COR-L47 (cell line): ENCODE measurements at regions not wholly inside any gene's neighbourhood (a gene's known extent, or its start where the extent isn't known, plus 50 kb on each side); places are given as distances from the start of the nearest gene placed in this dataset.

Experiments
- DNase-seq: peaks from one replicate; lab custom pipeline; 2025; lab: John Stamatoyannopoulos, UW

GRCh38 chr10:2949948-2950354 lies 117.4 kb upstream of the PFKP start:
- no peak for DNase-seq

- no peak for DNase-seq
Observed at GRCh38 chr10:2949221-2949947, 118.0 kb upstream of the PFKP start.

DNA sequence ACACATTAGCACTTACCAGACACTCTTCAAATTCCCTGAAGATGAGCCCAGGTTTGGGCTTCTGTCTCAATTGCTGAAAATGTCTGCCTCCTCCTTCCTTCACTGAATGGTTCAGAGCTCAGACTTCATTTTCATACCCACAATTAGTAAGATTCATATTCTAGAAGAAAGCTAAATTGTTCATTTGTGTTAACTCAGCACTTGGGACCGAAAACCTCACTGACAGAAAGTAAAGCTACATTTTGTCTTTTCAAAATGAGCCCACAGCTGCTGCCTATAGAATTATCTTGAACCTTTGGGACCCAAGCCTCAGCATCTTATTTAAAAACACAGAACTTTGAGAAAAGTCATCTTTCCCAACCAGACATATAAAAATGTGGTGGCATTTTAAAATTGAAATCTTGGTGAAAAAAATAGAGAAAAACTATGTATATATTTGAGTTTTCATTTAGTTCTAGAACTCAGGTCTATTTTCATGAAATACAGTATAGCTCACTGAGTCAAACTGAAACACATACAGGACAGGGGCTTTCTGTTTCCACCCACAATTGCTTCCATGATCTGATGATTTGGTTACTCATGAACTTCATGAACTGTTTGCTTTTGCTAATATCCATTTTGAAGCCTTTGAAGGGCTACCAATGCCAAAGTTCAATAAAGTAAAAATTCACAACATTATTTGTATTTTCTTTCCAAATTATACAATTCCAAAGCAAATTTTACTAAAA lies 119.1 kb upstream of the PFKP start:
- DNase-seq: no peak

GRCh38 chr10:2944788-2945187 lies 122.6 kb upstream of the PFKP start:
- DNase-seq: no peak

- no peak for DNase-seq
Observed at GRCh38 chr10:2943932-2944614, 123.3 kb upstream of the PFKP start.

DNA sequence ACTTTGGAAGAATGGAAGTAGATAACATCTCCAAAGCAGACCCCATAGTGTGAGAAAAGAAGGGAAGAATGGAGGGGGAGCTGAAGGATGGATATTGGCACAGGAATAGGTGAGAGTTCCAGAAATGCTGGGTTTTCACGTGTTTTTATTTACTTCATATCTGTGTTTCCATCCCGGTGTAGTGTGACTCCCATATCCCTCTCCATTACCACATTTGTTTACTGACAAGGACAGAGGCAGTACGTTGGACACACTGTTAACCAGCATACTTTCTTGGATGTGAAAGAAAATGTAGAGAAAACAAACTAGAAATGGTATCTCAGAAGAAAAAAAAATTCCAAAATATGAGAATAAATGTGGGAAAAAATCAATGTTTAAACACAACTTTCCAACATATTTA lies 124.4 kb upstream of the PFKP start:
- no peak for DNase-seq

- no peak for DNase-seq
Observed at GRCh38 chr10:2938869-2939268, 128.5 kb upstream of the PFKP start.

DNA sequence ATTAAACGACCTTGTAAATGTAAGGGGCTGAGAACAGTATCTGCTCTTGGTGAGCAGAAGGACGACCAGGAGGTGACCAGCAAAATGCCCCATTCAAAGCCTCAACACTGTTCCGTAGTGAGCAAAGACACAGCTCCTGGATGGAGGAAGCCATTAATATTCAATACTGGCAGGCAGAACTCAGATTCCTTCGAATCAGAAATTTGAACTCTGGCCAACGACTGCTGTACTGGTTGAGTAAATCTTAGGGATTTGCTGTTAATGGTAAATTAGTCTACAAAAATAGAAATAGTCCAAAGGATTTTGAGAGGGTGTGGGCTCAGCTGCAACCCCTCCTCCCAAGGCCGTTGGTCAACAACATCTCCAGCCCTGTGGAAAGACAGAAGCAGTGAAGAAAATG lies 130.5 kb upstream of the PFKP start:
- no peak for DNase-seq

- no peak for DNase-seq
Observed at GRCh38 chr10:2935647-2936386, 131.5 kb upstream of the PFKP start.

DNA sequence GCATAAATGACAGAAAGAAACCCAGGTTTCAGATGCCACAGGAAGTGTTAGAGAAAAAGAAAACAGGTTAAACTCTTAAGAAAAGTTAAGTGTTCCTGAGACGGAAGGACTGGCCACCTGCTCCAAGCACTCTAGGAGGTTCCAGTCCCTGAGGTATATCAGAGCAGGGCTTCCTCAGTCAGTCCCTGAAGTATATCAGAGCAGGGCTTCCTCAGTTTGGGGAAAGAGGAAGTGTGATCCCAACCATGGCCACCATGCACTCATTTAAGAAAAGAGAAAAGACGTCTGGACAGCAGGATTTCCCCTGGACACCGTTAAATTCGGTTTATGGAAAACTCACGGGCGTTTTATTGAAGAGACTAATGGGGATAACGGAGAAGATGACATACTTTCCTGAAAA lies 133.4 kb upstream of the PFKP start:
- DNase-seq: no peak

DNA sequence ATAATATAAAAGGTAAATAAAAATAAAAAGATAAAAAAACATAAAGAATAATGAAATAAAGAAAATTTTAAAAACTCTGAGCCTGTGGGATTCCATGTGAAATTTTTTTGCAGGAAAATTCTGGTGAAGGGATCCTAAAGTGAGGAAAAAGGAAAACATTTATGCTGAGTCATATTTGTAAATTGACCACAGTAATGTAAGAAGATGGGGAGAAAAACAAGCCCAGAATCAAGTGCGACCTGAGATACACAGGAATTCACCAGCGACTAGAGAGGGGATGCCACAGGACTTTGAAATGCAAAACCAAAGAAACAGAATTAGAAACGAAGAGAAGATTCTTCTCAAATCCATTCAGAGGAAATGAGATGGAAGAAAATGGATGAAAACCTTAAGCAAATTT lies 133.8 kb upstream of the PFKP start:
- DNase-seq: no peak

GRCh38 chr10:2933071-2933470 lies 134.3 kb upstream of the PFKP start:
- no peak for DNase-seq

- DNase-seq: no peak
Observed at GRCh38 chr10:2929480-2930258, 137.7 kb upstream of the PFKP start.

DNA sequence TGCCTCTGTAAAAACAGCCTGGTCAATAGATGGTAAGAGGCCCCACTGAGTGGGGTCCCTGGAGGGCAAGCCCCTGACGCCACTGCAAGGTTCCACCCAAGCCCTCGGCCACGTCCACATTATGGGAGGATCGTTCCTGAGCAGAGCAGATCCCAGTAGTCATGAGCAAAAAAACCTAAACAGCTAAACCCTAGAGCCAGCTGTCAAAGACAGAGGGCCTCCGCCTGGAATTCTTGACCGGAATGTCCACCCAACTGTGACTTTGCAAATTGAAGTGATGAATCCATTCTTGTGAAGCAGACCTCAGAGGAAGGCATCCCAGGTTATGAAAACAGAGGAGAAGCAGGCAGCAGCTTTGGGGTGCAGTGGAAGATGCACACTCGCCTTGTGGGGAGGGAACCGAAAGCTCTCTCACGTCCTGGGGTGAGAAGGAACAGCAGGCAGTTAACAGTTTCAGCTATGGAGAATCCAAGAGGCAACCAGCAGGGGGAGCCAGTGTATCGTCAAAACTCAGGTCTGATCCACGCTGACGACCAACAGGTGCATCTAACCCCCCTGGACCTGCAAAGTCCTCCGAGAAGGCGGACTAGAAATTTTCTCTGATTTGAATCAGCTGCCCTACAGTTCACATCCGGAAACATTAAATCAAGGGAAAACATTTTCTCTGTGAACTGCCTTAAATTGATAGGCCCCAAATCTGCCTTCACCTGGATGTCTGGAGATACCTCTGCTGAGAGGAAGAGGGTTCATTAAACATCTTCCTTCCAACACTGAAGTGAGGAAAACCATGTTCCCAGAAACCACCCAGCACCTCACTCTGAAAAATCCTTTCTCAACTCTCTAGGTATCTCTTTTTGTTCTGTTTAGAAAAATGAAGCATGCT lies 139.1 kb upstream of the PFKP start:
- DNase-seq: peak; percentile 15

GRCh38 chr10:2926918-2927660 lies 140.3 kb upstream of the PFKP start:
- DNase-seq: no peak

GRCh38 chr10:2925631-2926030 lies 141.7 kb upstream of the PFKP start:
- DNase-seq: no peak

DNA sequence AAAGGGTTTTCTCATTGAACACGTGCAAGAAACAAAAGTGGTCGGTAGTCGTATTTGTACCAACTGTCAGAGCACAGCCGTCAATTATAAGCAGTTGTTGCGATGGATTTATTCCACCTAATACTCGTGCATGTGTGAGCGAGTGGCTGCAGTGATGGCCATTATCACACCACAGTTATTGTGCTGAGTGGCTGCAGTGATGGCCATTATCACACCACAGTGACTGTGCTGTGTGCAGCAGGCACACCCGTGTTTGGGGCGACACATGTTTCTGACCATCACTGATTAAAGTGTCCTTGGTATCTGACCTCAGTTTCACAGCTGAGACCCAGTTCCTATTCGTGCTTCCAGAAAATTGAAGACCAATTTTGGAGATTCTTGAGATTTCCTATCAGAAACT lies 142.9 kb upstream of the PFKP start:
- DNase-seq: no peak

GRCh38 chr10:2921956-2922680 lies 145.2 kb upstream of the PFKP start:
- no peak for DNase-seq

GRCh38 chr10:2920637-2921036 lies 146.7 kb upstream of the PFKP start:
- peak; percentile 20 for DNase-seq
